Effector memory CD8-positive, alpha-beta T cell (primary cell): ENCODE measurements at regions not wholly inside any gene's neighbourhood (a gene's known extent, or its start where the extent isn't known, plus 50 kb on each side); places are given as distances from the start of the nearest gene placed in this dataset.
"Not testable (repeated sequence)": the region's sequence is repeated elsewhere in the genome, so short reads cannot be mapped to it uniquely, and the experiment has no call there.

Source experiments
- ATAC-seq: fragments of 150-1000 bp; cut with Tn5 transposase; replicated peaks from 2 replicates; pipeline ENCODE4 v1.10.0; 2021; ENCODE audit warnings: mild to moderate bottlenecking, moderate library complexity
- DNase-seq, 3 experiments: peaks; one replicate each; pipeline ENCODE4 v3.0.0; 2021
- H3K27ac Mint-ChIP-seq, 2 donors: one replicate each; pipeline ENCODE4 v1.8.0; 2022; ENCODE audit warnings: mild to moderate bottlenecking in 2 of 2, mixed read lengths in 2 of 2, moderate library complexity in 2 of 2
- H3K27me3 Mint-ChIP-seq, 2 donors: one replicate each; pipeline ENCODE4 v1.8.0; 2022; ENCODE audit warnings: mixed read lengths in 2 of 2
- H3K36me3 Mint-ChIP-seq: one replicate; pipeline ENCODE4 v1.8.0; 2022; ENCODE audit warnings: mild to moderate bottlenecking, moderate library complexity, mixed read lengths; ENCODE audit not compliant: insufficient read depth
- H3K4me1 Mint-ChIP-seq, 2 donors: one replicate each; pipeline ENCODE4 v1.8.0; 2022; ENCODE audit warnings: low read depth in 2 of 2, mixed read lengths in 2 of 2
- H3K4me3 Mint-ChIP-seq, 2 donors: one replicate each; pipeline ENCODE4 v1.8.0; 2022; ENCODE audit warnings: mild to moderate bottlenecking in 2 of 2, mixed read lengths in 2 of 2, moderate library complexity in 2 of 2
- H3K9me3 Mint-ChIP-seq, 2 donors: one replicate each; pipeline ENCODE4 v1.8.0; 2022; ENCODE audit warnings: mixed read lengths in 2 of 2

- no peak for DNase-seq
- Mint-ChIP-seq H3K27me3 (peaks cover 39 to 48% of the 10 kb centered on the region in 2 donors), H3K4me1 (no peaks in the 10 kb centered on the region), H3K9me3 (no peaks in the 10 kb centered on the region), H3K27ac (no peak overlapping the region), H3K4me3 (no peak overlapping the region), H3K36me3 (no peaks in the 10 kb centered on the region)
- no peak for ATAC-seq
Measured at GRCh38 chr10:78443900-78444571, 410.4 kb downstream of the RPS24 start.

DNA sequence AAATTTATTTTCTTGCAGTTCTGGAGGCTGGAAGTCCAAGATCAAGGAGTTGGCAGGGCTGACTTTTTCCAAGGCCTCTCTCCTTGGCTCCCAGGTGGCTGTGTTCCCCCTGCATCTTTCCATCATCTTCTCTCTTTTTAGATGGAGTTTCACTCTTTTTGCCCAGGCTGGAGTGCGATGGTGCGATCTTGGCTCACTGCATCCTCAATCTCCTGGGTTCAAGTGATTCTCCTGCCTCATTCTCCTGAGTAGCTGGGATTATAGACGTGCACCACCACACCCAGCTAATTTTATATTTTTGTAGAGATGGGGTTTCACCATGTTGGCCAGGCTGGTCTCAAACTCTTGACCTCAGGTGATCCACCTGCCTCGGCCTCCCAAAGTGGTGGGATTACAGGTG is 411.1 kb downstream of the RPS24 start:
- H3K36me3 Mint-ChIP-seq, DNase-seq, H3K9me3 Mint-ChIP-seq, H3K4me3 Mint-ChIP-seq, H3K27ac Mint-ChIP-seq, H3K4me1 Mint-ChIP-seq, ATAC-seq: not testable (repeated sequence)
- peaks cover 32 to 43% of the 10 kb centered on the region in 2 donors for H3K27me3 Mint-ChIP-seq

GRCh38 chr10:78445308-78445707 is 411.6 kb downstream of the RPS24 start:
- Mint-ChIP-seq H3K4me1 (no peaks in the 10 kb centered on the region), H3K27me3 (peaks cover 32 to 43% of the 10 kb centered on the region in 2 donors), H3K9me3 (no peaks in the 10 kb centered on the region), H3K36me3 (no peaks in the 10 kb centered on the region), H3K27ac (no peak overlapping the region), H3K4me3 (no peak overlapping the region)
- DNase-seq = no peak
- ATAC-seq = no peak

DNA sequence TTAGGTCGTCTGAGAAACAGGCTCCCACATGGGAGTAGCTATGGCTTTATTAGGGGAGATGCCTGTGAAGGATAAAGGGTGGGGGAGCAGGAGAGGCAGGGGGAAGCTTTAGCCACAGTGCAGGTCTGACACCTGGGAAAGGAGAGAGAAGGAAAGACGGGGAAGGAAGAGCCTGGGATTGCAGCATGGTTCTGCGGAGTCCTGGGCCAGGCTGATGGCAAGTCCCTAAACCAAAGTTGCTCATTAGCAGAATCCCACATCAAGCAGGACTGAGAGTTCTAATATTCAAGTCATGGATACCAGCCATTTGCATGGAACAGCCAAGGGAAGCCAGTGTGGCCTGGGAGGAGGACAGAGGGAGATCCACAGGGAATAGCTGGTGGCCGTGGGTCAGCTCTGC is 414.8 kb downstream of the RPS24 start:
- DNase-seq (no peak), ATAC-seq (no peak)
- no peak overlapping the region for H3K27ac Mint-ChIP-seq

GRCh38 chr10:78448994-78449418 is 415.3 kb downstream of the RPS24 start:
- peaks cover 0 to 2% of the 10 kb centered on the region in 2 donors for H3K4me1 Mint-ChIP-seq
- no peaks in the 10 kb centered on the region for H3K9me3 Mint-ChIP-seq
- ATAC-seq = no peak

More for the DNA sequence above, 414.8 kb downstream of the RPS24 start:
- H3K9me3 Mint-ChIP-seq = no peaks in the 10 kb centered on the region
- peaks cover 39 to 55% of the 10 kb centered on the region in 2 donors for H3K27me3 Mint-ChIP-seq
- peaks cover 0 to 2% of the 10 kb centered on the region in 2 donors for H3K4me1 Mint-ChIP-seq
- H3K36me3 Mint-ChIP-seq = no peaks in the 10 kb centered on the region
- no peak overlapping the region for H3K4me3 Mint-ChIP-seq

DNA sequence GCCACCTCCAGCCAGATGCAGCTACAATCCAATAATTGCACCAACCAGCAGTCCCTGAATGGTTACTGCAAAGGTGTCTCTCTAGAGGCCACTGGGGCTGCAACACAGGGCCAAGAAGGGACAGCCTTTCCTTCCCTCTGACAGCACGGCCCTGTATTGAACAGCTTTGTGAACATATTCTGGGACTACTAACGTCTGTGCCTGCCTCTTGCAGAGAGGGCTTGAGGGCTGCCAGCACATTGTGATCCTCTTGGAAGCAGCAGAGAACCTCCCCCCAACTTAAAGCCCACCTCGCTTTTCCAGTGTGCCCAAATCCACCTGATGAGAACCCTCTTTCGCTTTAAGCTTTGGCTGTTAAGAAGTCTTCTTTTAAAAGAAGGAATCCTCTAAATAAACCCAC is 415.9 kb downstream of the RPS24 start:
- DNase-seq (no peak), ATAC-seq (no peak)
- H3K9me3 Mint-ChIP-seq = no peaks in the 10 kb centered on the region
- peaks cover 41 to 61% of the 10 kb centered on the region in 2 donors for H3K27me3 Mint-ChIP-seq
- no peak overlapping the region for H3K27ac Mint-ChIP-seq
- H3K4me1 Mint-ChIP-seq = peaks cover 0 to 2% of the 10 kb centered on the region in 2 donors
- H3K36me3 Mint-ChIP-seq = no peaks in the 10 kb centered on the region
- no peak overlapping the region for H3K4me3 Mint-ChIP-seq

More at GRCh38 chr10:78448994-78449418, 415.3 kb downstream of the RPS24 start:
- DNase-seq = no peak
- no peak overlapping the region for H3K4me3 Mint-ChIP-seq
- H3K36me3 Mint-ChIP-seq = no peaks in the 10 kb centered on the region
- peaks cover 39 to 56% of the 10 kb centered on the region in 2 donors for H3K27me3 Mint-ChIP-seq
- no peak overlapping the region for H3K27ac Mint-ChIP-seq

GRCh38 chr10:78450239-78450638 is 416.6 kb downstream of the RPS24 start:
- H3K9me3 Mint-ChIP-seq = no peaks in the 10 kb centered on the region
- DNase-seq (no peak), ATAC-seq (no peak)

DNA sequence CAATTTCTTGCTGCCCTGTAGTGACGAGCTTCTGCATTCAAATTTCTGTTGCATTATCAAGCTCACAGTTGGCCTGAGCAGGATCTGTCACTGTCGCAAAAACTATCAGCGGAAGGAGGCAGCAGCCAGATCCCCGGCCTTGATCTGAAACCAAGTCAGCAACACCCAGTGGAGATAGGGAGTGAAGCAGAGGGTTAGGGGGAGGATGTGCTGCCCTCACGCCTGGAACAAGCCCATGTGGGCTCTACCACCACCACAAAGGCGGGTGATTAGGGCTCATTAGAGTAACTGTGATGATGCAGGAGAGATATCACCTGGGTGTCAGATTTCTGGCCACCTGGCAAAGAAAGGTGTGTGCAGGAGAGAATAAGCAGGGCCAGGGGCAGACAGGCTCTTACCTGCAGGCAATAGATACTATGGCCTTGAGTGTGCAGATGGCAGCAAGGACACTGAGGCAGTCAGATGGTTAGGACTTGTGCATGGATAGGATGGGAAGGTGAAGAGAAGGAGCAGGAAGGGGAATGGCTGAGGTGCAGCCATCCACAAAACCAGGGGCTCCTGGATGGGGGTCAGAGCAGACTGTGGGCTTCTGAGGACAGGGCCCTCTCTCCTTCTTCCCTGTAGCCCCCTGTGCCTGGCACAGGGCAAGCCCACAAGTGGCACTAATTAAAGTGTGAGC is 417.3 kb downstream of the RPS24 start:
- peaks cover 0 to 2% of the 10 kb centered on the region in 2 donors for H3K4me1 Mint-ChIP-seq
- peaks cover 38 to 70% of the 10 kb centered on the region in 2 donors for H3K27me3 Mint-ChIP-seq
- ATAC-seq (no peak), DNase-seq (no peak)
- no peak overlapping the region for H3K4me3 Mint-ChIP-seq
- H3K9me3 Mint-ChIP-seq = no peaks in the 10 kb centered on the region
- no peak overlapping the region for H3K27ac Mint-ChIP-seq
- H3K36me3 Mint-ChIP-seq = no peaks in the 10 kb centered on the region

More at GRCh38 chr10:78450239-78450638, 416.6 kb downstream of the RPS24 start:
- H3K36me3 Mint-ChIP-seq = no peaks in the 10 kb centered on the region
- H3K4me1 Mint-ChIP-seq = peaks cover 0 to 2% of the 10 kb centered on the region in 2 donors
- no peak overlapping the region for H3K27ac Mint-ChIP-seq
- peaks cover 41 to 68% of the 10 kb centered on the region in 2 donors for H3K27me3 Mint-ChIP-seq
- no peak overlapping the region for H3K4me3 Mint-ChIP-seq

DNA sequence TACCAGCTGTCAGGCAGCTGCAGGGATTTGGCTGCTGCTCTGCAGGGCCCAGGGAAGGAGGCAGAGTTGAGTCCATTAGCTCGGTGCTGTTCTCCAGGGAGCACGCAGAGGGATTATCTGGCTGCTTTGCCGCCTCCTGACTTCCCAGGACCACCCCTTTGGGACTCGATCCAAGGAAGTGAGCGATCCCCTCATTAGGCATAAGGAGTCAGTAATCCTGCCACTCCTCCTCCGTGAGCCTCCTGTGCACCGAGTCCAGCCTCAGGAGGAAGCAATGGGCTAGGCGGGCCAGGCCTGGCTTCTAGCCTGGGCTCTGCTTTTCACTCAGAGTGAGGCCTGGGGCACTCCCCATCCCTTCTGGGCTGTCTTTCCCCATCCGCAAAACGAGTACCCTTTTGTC is 417.9 kb downstream of the RPS24 start:
- no peak overlapping the region for H3K4me3 Mint-ChIP-seq
- peaks cover 39 to 70% of the 10 kb centered on the region in 2 donors for H3K27me3 Mint-ChIP-seq
- no peak for DNase-seq
- no peak for ATAC-seq
- H3K27ac Mint-ChIP-seq = no peak overlapping the region
- no peaks in the 10 kb centered on the region for H3K9me3 Mint-ChIP-seq
- H3K4me1 Mint-ChIP-seq = peaks cover 0 to 2% of the 10 kb centered on the region in 2 donors
- no peaks in the 10 kb centered on the region for H3K36me3 Mint-ChIP-seq

DNA sequence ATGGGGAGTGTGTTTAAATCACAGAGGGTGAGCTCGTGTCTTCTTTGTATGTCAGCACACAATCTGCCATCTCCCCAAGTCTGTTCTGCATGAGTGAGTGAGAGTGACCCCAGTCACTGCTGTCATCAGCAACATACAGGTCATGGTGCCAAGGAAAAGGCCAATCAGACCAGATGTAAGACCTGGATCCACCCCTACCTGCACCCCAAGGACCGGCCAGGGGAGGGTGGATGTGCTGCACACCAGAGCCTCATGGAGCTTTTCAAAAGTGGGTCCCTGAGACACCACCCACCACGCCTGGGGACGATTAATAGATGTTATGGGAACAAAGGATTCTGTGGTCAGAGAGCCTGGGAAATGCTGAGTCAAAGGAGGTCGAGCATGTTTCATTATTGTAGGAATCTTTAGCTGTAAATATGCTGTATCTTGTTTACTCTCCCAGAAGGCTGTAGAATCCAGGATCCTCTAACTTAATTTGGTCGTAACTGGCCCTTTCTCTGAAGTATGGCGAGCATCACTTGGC is 420.5 kb downstream of the RPS24 start:
- DNase-seq (no peak), ATAC-seq (no peak)
- Mint-ChIP-seq H3K4me3 (no peak overlapping the region), H3K36me3 (no peaks in the 10 kb centered on the region), H3K27me3 (peaks cover 22 to 63% of the 10 kb centered on the region in 2 donors), H3K27ac (no peak overlapping the region), H3K4me1 (peaks cover 0 to 2% of the 10 kb centered on the region in 2 donors), H3K9me3 (no peaks in the 10 kb centered on the region)

DNA sequence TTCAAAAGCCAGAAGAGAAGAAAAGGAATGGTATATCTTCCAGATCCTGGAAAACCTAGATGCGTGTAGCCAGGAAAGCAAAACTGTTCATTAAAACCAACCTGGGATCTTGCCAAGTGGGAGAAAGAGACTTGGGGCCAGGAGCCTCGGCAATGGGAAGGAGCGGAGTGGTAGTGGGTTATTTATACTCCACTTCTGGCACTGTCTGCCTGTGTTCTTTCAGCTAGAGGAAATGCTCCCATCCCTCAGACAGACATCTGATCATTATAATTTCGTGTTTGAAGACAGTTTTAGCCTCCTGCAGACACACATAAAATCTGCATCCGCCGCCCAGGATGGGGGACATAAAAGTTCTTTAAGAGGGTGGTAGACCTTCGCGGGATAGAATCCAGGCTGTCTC is 421.6 kb downstream of the RPS24 start:
- no peaks in the 10 kb centered on the region for H3K36me3 Mint-ChIP-seq
- ATAC-seq (no peak), DNase-seq (no peak)
- H3K27me3 Mint-ChIP-seq = peaks cover 22 to 71% of the 10 kb centered on the region in 2 donors
- H3K27ac Mint-ChIP-seq = no peak overlapping the region
- no peaks in the 10 kb centered on the region for H3K9me3 Mint-ChIP-seq
- H3K4me3 Mint-ChIP-seq = no peak overlapping the region
- H3K4me1 Mint-ChIP-seq = peaks cover 0 to 2% of the 10 kb centered on the region in 2 donors

- Mint-ChIP-seq H3K27ac (no peak overlapping the region), H3K4me1 (no peaks in the 10 kb centered on the region), H3K36me3 (no peaks in the 10 kb centered on the region), H3K9me3 (no peaks in the 10 kb centered on the region), H3K4me3 (no peak overlapping the region), H3K27me3 (peaks cover 19 to 72% of the 10 kb centered on the region in 2 donors)
- DNase-seq (no peak), ATAC-seq (no peak)
Measured at GRCh38 chr10:78455811-78456210, 422.1 kb downstream of the RPS24 start.

DNA sequence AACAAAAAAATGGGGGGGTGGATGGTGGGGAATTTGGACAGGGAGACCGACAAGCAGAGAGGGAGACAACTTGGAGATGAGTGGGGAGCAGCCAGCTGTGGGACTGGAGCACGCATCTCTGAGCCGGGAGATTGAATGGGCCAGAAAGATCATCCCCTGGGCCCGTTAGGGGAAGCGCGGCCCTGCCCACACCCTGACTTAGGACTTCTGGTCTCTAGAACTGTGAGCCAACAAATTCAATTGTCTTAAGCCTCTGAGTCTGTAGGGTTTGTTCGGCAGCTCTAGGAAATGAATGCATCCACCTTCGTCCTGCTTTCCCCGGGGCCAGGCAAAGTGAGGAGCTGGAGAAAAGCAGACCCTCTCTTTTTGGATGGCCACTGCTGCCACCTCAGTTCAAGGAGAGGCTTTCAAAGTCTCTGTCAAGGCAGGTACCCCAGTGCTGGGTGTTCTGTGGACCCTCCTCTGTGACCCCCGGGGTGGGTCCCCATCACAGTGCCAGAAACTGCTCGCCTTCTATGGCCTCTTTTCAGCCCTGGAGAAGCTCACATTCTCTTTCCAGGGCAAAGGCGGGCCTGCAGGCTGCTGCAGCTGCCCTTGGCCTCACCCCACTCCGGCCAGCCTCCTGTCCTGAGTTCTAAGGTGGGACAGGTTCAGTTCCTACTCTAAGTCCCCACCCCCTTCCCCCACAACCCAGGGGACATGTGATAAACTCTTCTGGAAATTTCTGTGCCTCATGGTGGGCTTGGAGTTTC is 423.2 kb downstream of the RPS24 start:
- H3K36me3 Mint-ChIP-seq = no peaks in the 10 kb centered on the region
- no peaks in the 10 kb centered on the region for H3K4me1 Mint-ChIP-seq
- ATAC-seq (no peak), DNase-seq (no peak)
- no peak overlapping the region for H3K27ac Mint-ChIP-seq
- no peak overlapping the region for H3K4me3 Mint-ChIP-seq
- peaks cover 19 to 72% of the 10 kb centered on the region in 2 donors for H3K27me3 Mint-ChIP-seq
- H3K9me3 Mint-ChIP-seq = no peaks in the 10 kb centered on the region
